ENCODE measurements at regions not wholly inside any gene's neighbourhood (a gene's known extent, or its start where the extent isn't known, plus 50 kb on each side); places are given as distances from the start of the nearest gene placed in this dataset.
A peak's percentile ranks its signal among the peaks of the same experiment; 100 is the strongest.

DNA sequence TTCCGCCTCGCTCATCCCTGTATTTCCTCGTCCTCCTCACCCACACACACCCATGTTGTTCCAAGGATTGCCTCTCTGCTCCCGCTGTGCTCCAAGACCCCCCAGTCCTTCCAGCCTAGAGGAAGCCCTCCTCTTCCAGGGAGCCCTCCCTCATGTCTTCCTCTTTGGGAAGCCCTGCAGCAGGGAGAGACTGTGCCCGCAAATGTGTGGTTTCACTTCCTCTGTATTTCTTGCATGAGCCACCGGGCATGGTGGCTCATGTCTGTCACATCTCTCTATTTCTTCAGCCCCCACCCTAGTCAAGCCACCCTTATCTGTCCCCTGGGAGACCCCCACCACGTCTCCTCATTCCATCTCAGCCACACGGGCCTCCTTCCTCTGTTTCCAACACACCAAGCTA lies 57.5 kb upstream of the PAX7 start:
- Histone ChIP-seq H3K27ac (ENCODE audit: extremely low read depth, low read depth, low read length) (no peak overlapping the region), H2AFZ (ENCODE audit: low read depth, low read length) (no peak overlapping the region), H3K4me2 (ENCODE audit: insufficient read depth, low read length) (no peak overlapping the region), H3K4me1 (replicated peaks in 1 of 2; ENCODE audit: control insufficient read depth in 2 of 2, insufficient read depth in 2 of 2, low read length in 2 of 2) (no peaks in the 10 kb centered on the region), H3K27me3 (ENCODE audit: control insufficient read depth in 2 of 2, insufficient read depth in 2 of 2, low read length in 2 of 2) (peaks cover 5 to 32% of the 10 kb centered on the region in 2 experiments; a peak in 3 of 5 replicates), H3K9me3 (replicated peaks; ENCODE audit: control insufficient read depth, insufficient read depth, low read depth, low read length) (no peaks in the 10 kb centered on the region), H3K79me2 (ENCODE audit: control insufficient read depth, insufficient read depth, low read length) (no peaks in the 10 kb centered on the region), H3K36me3 (ENCODE audit: control insufficient read depth, insufficient read depth, low read length) (no peaks in the 10 kb centered on the region), H4K20me1 (replicated peaks; ENCODE audit: control insufficient read depth, insufficient read depth, low read length) (peaks cover 23% of the 10 kb centered on the region), H3K9ac (ENCODE audit: insufficient read depth in 1 of 2, low read depth in 2 of 2, low read length in 2 of 2) (no peak overlapping the region), H3K9me1 (ENCODE audit: control insufficient read depth, insufficient read depth, low read length) (peaks cover 3% of the 10 kb centered on the region), H3K4me3 (no peak overlapping the region)
- under 1% methylated on average over 8 of the region's 8 CpGs for WGBS (ENCODE audit: insufficient coverage, low coverage, missing lambda C conversion rate)
- in situ Hi-C loops (cut with MboI) (loop anchor here (10.0 kb wide), 2 partner anchors 638 to 908 kb away; no protein-coding TSS in a partner anchor), intact Hi-C loops (cut with micrococcal nuclease) (loop anchor here (10.0 kb wide), 2 partner anchors 248 to 278 kb away; no protein-coding TSS in a partner anchor)
- DNase-seq (ENCODE audit: extremely low read depth in 1 of 4, low spot score in 3 of 4) = no peak
- ChIA-PET CTCF (ENCODE audit: low intra/inter-chr PET ratio) (no interaction called here), POLR2A (interaction anchor here (0.6 to 1.4 kb wide), 2 partner anchors 274 to 985 kb away, joined by 3 to 5 read pairs; no protein-coding TSS in a partner anchor)
- no TSS peak for BruUV-seq (replicated peaks)
- TF ChIP-seq ZNF277 (CRISPR knock-in tag; IDR thresholded peaks at IDR 0.05; ENCODE audit: borderline replicate concordance) (no peak), ZFP36 (IDR thresholded peaks at IDR 0.05; ENCODE audit: low read depth, low read length, partially characterized antibody) (peak; percentile 71)
- ATAC-seq = no peak
- FAIRE-seq = no peak

DNA sequence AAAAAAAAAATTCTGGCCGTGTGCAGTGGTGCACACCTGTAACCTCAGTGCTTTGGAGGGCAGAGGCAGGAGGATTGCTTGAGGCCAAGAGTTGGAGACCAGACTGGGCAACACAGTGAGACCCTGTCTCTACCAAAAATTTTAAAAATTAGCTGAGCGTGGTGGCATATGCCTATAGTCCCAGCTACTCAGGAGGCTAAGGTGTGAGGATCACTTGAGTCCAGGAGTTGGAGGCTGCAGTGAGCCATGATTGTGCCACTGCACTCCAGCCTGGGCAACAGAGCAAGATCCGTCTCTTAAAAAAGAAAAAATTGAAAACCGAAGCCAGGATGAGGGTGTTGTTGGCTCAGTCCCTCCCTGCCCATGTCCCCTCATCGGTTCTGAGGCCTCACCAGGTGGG lies 55.9 kb upstream of the PAX7 start:
- ATAC-seq = no peak
- no TSS peak for BruUV-seq (replicated peaks)
- intact Hi-C loops (cut with micrococcal nuclease) (loop anchor here (5.0 to 10.0 kb wide), 3 partner anchors 250 to 912 kb away; no protein-coding TSS in a partner anchor), in situ Hi-C loops (cut with MboI) (loop anchor here (10.0 kb wide), 2 partner anchors 640 to 910 kb away; no protein-coding TSS in a partner anchor)
- ChIA-PET POLR2A (no interaction called here), CTCF (ENCODE audit: low intra/inter-chr PET ratio) (no interaction called here)
- H3K4me2 ChIP-seq (ENCODE audit: insufficient read depth, low read length) = no peak overlapping the region
- no peak overlapping the region for H2AFZ ChIP-seq (ENCODE audit: low read depth, low read length)
- FAIRE-seq = no peak
- H3K27me3 ChIP-seq (ENCODE audit: control insufficient read depth in 2 of 2, insufficient read depth in 2 of 2, low read length in 2 of 2) = peaks cover 5 to 30% of the 10 kb centered on the region in 2 experiments; a peak in 3 of 5 replicates
- no peak overlapping the region for H3K9ac ChIP-seq (ENCODE audit: insufficient read depth in 1 of 2, low read depth in 2 of 2, low read length in 2 of 2)
- H3K9me1 ChIP-seq (ENCODE audit: control insufficient read depth, insufficient read depth, low read length) = peaks cover 3% of the 10 kb centered on the region
- no peak overlapping the region for H3K4me3 ChIP-seq
- DNase-seq (ENCODE audit: extremely low read depth in 1 of 4, low spot score in 3 of 4) = no peak
- no peak for TF ChIP-seq HCFC1 (IDR thresholded peaks at IDR 0.05; ENCODE audit: low read depth, low read length)
- TF ChIP-seq TCFL5 (CRISPR knock-in tag; conservative IDR thresholded peaks at IDR 0.05) = no peak
- H3K9me3 ChIP-seq (replicated peaks; ENCODE audit: control insufficient read depth, insufficient read depth, low read depth, low read length) = no peaks in the 10 kb centered on the region
- no peaks in the 10 kb centered on the region; a peak in 1 of 5 replicates for H3K4me1 ChIP-seq (replicated peaks in 1 of 2; ENCODE audit: control insufficient read depth in 2 of 2, insufficient read depth in 2 of 2, low read length in 2 of 2)
- 0% methylated on average over 5 of the region's 5 CpGs for WGBS (ENCODE audit: insufficient coverage, low coverage, missing lambda C conversion rate)
- no peak overlapping the region for H3K27ac ChIP-seq (ENCODE audit: extremely low read depth, low read depth, low read length)
- no peaks in the 10 kb centered on the region for H3K36me3 ChIP-seq (ENCODE audit: control insufficient read depth, insufficient read depth, low read length)
- peaks cover 23% of the 10 kb centered on the region for H4K20me1 ChIP-seq (replicated peaks; ENCODE audit: control insufficient read depth, insufficient read depth, low read length)
- no peaks in the 10 kb centered on the region for H3K79me2 ChIP-seq (ENCODE audit: control insufficient read depth, insufficient read depth, low read length)
